ENCODE measurements at regions not wholly inside any gene's neighbourhood (a gene's known extent, or its start where the extent isn't known, plus 50 kb on each side); places are given as distances from the start of the nearest gene placed in this dataset.

DNA sequence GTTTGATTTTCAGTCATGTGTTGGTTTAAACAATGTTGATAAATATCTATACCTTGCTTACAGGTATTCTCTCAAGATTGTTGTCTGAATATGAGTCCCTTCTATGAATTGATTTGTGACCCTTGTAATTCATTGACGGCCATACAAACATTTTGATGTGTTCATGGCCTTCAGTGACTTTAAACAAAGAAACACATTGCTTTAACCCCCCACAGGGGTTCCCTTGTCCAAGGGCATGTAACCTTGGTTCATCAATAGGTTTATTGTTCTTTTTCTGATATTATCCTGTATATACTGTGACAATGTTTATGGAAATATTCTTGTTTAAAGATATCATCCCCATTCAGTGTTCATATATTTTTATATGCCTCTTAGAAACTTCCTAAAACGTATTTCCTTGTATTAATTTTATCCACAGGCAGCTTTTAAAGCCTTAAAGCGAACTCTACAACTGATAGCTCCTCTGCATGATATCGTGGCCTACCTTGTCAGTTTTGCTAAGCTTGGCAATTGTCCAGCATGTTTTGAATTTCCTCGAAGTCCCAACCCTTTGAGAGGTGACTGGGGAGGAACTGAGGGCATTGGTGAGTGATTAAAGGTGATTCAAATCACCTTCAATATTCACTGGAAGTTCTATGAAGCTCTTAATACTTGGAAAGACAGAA, 87.0 kb downstream of the CD164 start:
- peaks cover 0 to 3% (median under 1%) of the 10 kb centered on the region in 4 donors for H3K4me1 Mint-ChIP-seq
- Histone ChIP-seq H3K4me3 (ENCODE audit: low read length in 2 of 2) (no peak overlapping the region), H3K4me1 (ENCODE audit: insufficient read depth, low read length) (no peaks in the 10 kb centered on the region), H3K36me3 (ENCODE audit: insufficient read depth, low read length) (no peaks in the 10 kb centered on the region), H3K27me3 (ENCODE audit: insufficient read depth, low read length) (no peaks in the 10 kb centered on the region), H3K27ac (ENCODE audit: low read depth, low read length) (no peak overlapping the region), H3K9me3 (ENCODE audit: control insufficient read depth in 1 of 2, low read length in 2 of 2) (no peaks in the 10 kb centered on the region)
- no peak overlapping the region for H3K27ac Mint-ChIP-seq
- ChIA-PET POLR2A (ENCODE audit: partially characterized antibody) (no interaction called here), CTCF (ENCODE audit: partially characterized antibody) (no interaction called here)
- H3K9me3 Mint-ChIP-seq = no peaks in the 10 kb centered on the region
- no peaks in the 10 kb centered on the region for H3K36me3 Mint-ChIP-seq
- DNase-seq = no peak
- intact Hi-C loops (cut with micrococcal nuclease) = no loop called here
- H3K4me3 Mint-ChIP-seq = no peak overlapping the region
- H3K27me3 Mint-ChIP-seq = peaks cover 2 to 6% of the 10 kb centered on the region in 2 donors

DNA sequence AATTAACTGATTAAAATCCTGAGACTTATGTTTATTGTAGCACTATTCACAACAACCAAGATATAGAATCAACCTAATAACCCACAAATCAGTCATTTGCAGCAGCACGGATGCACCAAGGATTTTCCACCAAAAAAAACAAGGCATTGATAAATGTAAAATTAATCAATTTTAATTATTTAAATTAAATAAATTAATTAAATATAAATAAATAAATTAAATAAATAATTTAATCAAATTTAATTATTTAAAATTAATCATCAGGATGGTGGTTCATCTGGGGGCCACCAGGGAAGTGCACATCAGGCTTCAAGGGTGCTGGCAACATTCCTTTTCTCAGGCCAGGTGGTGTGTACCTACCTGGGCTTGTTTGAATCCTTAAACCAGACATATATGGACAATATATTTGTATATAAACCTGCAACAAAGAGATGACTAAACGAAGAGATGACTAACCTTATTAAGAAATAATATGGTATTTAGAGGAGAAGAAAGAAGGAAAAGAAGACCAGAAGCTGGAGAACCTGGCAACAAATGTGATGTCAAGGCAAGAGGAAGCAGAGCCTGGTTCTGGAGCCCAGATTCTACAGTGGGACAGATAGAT, 89.2 kb downstream of the CD164 start:
- Mint-ChIP-seq H3K27me3 (peaks cover 2 to 6% of the 10 kb centered on the region in 2 donors), H3K27ac (peak overlapping the region in 1 of 7 donors; percentile 62), H3K4me1 (peaks cover 0 to 3% (median under 1%) of the 10 kb centered on the region in 4 donors), H3K36me3 (no peaks in the 10 kb centered on the region), H3K9me3 (no peaks in the 10 kb centered on the region), H3K4me3 (no peak overlapping the region)
- no peaks in the 10 kb centered on the region for H3K27me3 ChIP-seq (ENCODE audit: insufficient read depth, low read length)
- DNase-seq = no peak
- CTCF ChIA-PET (ENCODE audit: partially characterized antibody) = no interaction called here
- POLR2A ChIA-PET (ENCODE audit: partially characterized antibody) = no interaction called here
- H3K36me3 ChIP-seq (ENCODE audit: insufficient read depth, low read length) = no peaks in the 10 kb centered on the region
- no peak overlapping the region for H3K27ac ChIP-seq (ENCODE audit: low read depth, low read length)
- no peak overlapping the region for H3K4me3 ChIP-seq (ENCODE audit: low read length in 2 of 2)
- intact Hi-C loops (cut with micrococcal nuclease) = no loop called here
- no peaks in the 10 kb centered on the region for H3K4me1 ChIP-seq (ENCODE audit: insufficient read depth, low read length)
- no peaks in the 10 kb centered on the region for H3K9me3 ChIP-seq (ENCODE audit: control insufficient read depth in 1 of 2, low read length in 2 of 2)

DNA sequence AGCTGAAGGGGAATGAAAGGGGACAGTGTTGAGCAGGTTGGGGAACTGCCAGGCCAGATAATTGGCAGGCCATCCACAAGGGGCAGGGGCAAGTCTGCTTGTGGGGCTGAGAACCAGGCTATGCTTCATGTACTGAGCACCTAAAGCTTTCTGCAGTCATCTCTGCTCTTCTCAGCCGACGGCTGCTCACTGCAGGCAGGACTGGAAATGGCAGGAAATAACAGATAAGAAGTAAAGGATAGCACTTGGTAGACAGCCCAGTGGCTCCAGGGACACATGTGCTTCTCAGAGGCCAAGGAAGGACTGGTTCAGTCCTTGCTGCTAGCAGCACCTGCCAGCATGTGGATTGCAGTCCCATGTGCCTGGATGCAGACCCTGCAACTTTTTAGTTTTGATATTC, 89.8 kb downstream of the CD164 start:
- H3K4me3 ChIP-seq (ENCODE audit: low read length in 2 of 2) = no peak overlapping the region
- DNase-seq = no peak
- H3K36me3 Mint-ChIP-seq = no peaks in the 10 kb centered on the region
- no peaks in the 10 kb centered on the region for H3K36me3 ChIP-seq (ENCODE audit: insufficient read depth, low read length)
- no peak overlapping the region for H3K27ac Mint-ChIP-seq
- intact Hi-C loops (cut with micrococcal nuclease) = no loop called here
- POLR2A ChIA-PET (ENCODE audit: partially characterized antibody) = no interaction called here
- no peaks in the 10 kb centered on the region for H3K27me3 ChIP-seq (ENCODE audit: insufficient read depth, low read length)
- peaks cover 2 to 6% of the 10 kb centered on the region in 2 donors for H3K27me3 Mint-ChIP-seq
- no peaks in the 10 kb centered on the region for H3K9me3 ChIP-seq (ENCODE audit: control insufficient read depth in 1 of 2, low read length in 2 of 2)
- H3K9me3 Mint-ChIP-seq = no peaks in the 10 kb centered on the region
- H3K4me1 ChIP-seq (ENCODE audit: insufficient read depth, low read length) = no peaks in the 10 kb centered on the region
- CTCF ChIA-PET (ENCODE audit: partially characterized antibody) = no interaction called here
- no peak overlapping the region for H3K4me3 Mint-ChIP-seq
- H3K4me1 Mint-ChIP-seq = peaks cover 0 to 1% (median 0%) of the 10 kb centered on the region in 4 donors
- no peak overlapping the region for H3K27ac ChIP-seq (ENCODE audit: low read depth, low read length)

DNA sequence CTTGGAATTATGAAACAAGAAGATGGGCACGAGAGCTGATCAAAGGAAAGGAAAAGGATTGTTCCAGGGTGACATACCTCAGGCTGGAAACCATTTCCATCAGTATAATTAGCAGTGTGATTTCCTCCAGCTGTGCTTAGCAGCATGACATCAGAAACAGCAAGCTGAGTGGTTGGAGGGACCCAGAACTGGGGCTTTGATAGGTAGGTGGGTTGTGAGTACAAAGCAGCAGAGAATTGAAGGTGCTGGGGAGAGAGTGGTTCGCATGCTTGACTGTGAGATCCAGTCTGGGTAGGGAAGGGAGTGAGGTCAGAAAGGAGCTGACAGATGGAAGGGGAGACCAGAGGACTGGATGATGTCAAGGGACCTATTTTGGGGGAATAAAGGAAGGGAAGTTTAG, 90.4 kb downstream of the CD164 start:
- POLR2A ChIA-PET (ENCODE audit: partially characterized antibody) = no interaction called here
- intact Hi-C loops (cut with micrococcal nuclease) = no loop called here
- no peak for DNase-seq
- no peaks in the 10 kb centered on the region for H3K36me3 ChIP-seq (ENCODE audit: insufficient read depth, low read length)
- Mint-ChIP-seq H3K27me3 (peaks cover 2 to 4% of the 10 kb centered on the region in 2 donors), H3K9me3 (no peaks in the 10 kb centered on the region), H3K4me1 (peaks cover 0 to 1% (median 0%) of the 10 kb centered on the region in 4 donors), H3K27ac (no peak overlapping the region), H3K36me3 (no peaks in the 10 kb centered on the region), H3K4me3 (no peak overlapping the region)
- H3K9me3 ChIP-seq (ENCODE audit: control insufficient read depth in 1 of 2, low read length in 2 of 2) = no peaks in the 10 kb centered on the region
- no peak overlapping the region for H3K4me3 ChIP-seq (ENCODE audit: low read length in 2 of 2)
- no peaks in the 10 kb centered on the region for H3K27me3 ChIP-seq (ENCODE audit: insufficient read depth, low read length)
- no peaks in the 10 kb centered on the region for H3K4me1 ChIP-seq (ENCODE audit: insufficient read depth, low read length)
- H3K27ac ChIP-seq (ENCODE audit: low read depth, low read length) = no peak overlapping the region
- CTCF ChIA-PET (ENCODE audit: partially characterized antibody) = no interaction called here

DNA sequence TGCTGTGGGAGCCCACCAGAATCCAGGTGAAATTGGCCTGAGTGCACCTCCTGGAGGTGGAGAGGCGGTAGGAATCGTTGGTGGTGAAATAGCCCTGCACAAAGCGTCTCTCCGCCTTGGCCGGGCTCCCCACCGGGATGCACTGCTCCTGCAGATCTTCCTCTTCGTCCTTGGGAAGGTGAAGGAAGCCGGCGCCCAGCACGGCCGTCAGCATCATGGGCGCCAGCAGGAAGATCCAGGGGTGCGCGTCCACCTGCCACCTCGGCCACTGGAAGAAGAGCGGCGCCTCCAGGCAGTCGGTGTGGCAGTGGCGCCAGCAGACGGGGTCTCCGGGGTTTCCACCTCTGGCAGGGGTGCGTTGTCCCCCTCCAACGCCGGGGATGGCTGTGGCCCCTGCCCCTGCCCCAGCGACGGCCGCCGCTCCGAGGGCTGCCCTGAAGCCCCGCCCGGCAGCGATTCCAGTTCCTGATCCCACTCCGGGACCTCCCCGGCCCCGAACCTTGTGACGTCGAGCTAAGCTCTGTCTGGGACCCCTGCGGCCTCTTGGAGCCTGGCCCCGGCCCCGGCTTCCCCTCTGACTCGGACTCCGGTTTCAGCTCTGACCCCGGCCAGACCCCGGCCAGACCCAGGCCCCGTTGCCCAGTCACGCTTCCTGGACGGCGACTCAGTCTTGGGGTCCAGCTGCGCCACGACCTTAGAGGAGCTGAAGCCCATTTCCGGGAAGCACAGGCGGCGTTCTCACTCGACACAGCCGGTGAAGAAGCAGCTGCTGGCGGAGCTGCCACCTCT, 91.9 kb downstream of the CD164 start:
- Histone ChIP-seq H3K9me3 (ENCODE audit: control insufficient read depth in 1 of 2, low read length in 2 of 2) (no peaks in the 10 kb centered on the region), H3K27ac (ENCODE audit: low read depth, low read length) (no peak overlapping the region), H3K4me1 (ENCODE audit: insufficient read depth, low read length) (no peaks in the 10 kb centered on the region), H3K4me3 (ENCODE audit: low read length in 2 of 2) (no peak overlapping the region), H3K27me3 (ENCODE audit: insufficient read depth, low read length) (no peaks in the 10 kb centered on the region), H3K36me3 (ENCODE audit: insufficient read depth, low read length) (no peaks in the 10 kb centered on the region)
- intact Hi-C loops (cut with micrococcal nuclease) = no loop called here
- DNase-seq = no peak
- Mint-ChIP-seq H3K27me3 (peaks cover 0 to 2% of the 10 kb centered on the region in 2 donors), H3K27ac (no peak overlapping the region), H3K4me3 (no peak overlapping the region), H3K4me1 (no peaks in the 10 kb centered on the region), H3K36me3 (no peaks in the 10 kb centered on the region), H3K9me3 (no peaks in the 10 kb centered on the region)
- POLR2A ChIA-PET (ENCODE audit: partially characterized antibody) = no interaction called here
- CTCF ChIA-PET (ENCODE audit: partially characterized antibody) = no interaction called here

DNA sequence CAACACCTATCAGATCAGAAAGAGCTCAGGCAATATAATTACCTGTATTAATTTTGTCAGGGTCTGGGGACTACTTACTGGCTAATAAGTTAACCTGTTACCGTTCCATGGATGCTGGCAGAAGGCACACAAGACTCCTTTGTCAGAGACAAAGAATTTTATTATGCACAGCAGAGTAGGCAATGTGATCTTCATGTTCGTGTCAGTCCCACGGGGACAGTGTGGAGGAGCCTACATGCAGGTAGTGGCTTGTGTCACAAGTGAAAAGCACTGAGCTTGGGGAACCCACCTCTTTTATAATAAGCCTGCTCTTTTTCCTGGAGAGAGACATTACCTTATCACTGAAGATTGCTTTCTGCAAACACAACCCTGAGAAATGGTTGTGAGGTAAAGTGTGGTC, 96.9 kb downstream of the CD164 start:
- no peaks in the 10 kb centered on the region for H3K9me3 ChIP-seq (ENCODE audit: control insufficient read depth in 1 of 2, low read length in 2 of 2)
- H3K27me3 ChIP-seq (ENCODE audit: insufficient read depth, low read length) = no peaks in the 10 kb centered on the region
- no peaks in the 10 kb centered on the region for H3K4me1 Mint-ChIP-seq
- H3K4me1 ChIP-seq (ENCODE audit: insufficient read depth, low read length) = no peaks in the 10 kb centered on the region
- H3K36me3 ChIP-seq (ENCODE audit: insufficient read depth, low read length) = no peaks in the 10 kb centered on the region
- no peak overlapping the region for H3K4me3 Mint-ChIP-seq
- ChIA-PET POLR2A (ENCODE audit: partially characterized antibody) (no interaction called here), CTCF (ENCODE audit: partially characterized antibody) (no interaction called here)
- no peak overlapping the region for H3K27ac ChIP-seq (ENCODE audit: low read depth, low read length)
- H3K9me3 Mint-ChIP-seq = no peaks in the 10 kb centered on the region
- intact Hi-C loops (cut with micrococcal nuclease) = no loop called here
- H3K27me3 Mint-ChIP-seq = peaks cover 2 to 4% of the 10 kb centered on the region in 2 donors
- H3K27ac Mint-ChIP-seq = no peak overlapping the region
- H3K36me3 Mint-ChIP-seq = no peaks in the 10 kb centered on the region
- DNase-seq = no peak
- no peak overlapping the region for H3K4me3 ChIP-seq (ENCODE audit: low read length in 2 of 2)

DNA sequence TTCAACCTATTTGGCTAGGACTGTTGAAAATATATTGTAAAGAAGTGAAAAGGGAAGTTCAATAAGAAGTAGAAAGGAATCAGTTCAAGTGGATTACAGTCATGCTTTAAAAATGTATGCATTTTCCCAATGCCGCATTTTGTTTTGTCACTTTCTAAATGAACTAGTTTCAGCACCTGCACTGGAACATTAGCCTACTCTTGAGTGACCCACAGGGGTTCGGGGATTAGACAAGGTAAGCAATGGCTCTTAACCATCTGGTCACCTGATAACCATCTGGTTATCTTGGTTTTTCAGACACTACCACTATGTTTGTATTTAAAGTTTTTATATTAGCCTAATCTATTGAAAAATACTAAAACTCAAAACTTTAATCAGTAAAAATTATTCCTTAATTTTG, 97.6 kb downstream of the CD164 start:
- Histone ChIP-seq H3K27me3 (ENCODE audit: insufficient read depth, low read length) (no peaks in the 10 kb centered on the region), H3K4me3 (ENCODE audit: low read length in 2 of 2) (no peak overlapping the region), H3K27ac (ENCODE audit: low read depth, low read length) (no peak overlapping the region), H3K9me3 (ENCODE audit: control insufficient read depth in 1 of 2, low read length in 2 of 2) (no peaks in the 10 kb centered on the region), H3K36me3 (ENCODE audit: insufficient read depth, low read length) (no peaks in the 10 kb centered on the region), H3K4me1 (ENCODE audit: insufficient read depth, low read length) (no peaks in the 10 kb centered on the region)
- Mint-ChIP-seq H3K4me3 (no peak overlapping the region), H3K36me3 (no peaks in the 10 kb centered on the region), H3K4me1 (no peaks in the 10 kb centered on the region), H3K27me3 (peaks cover 2 to 4% of the 10 kb centered on the region in 2 donors), H3K27ac (no peak overlapping the region), H3K9me3 (no peaks in the 10 kb centered on the region)
- ChIA-PET CTCF (ENCODE audit: partially characterized antibody) (no interaction called here), POLR2A (ENCODE audit: partially characterized antibody) (no interaction called here)
- no peak for DNase-seq
- intact Hi-C loops (cut with micrococcal nuclease) = no loop called here
